ENCODE measurements at regions not wholly inside any gene's neighbourhood (a gene's known extent, or its start where the extent isn't known, plus 50 kb on each side); places are given as distances from the start of the nearest gene placed in this dataset.
"Not testable (repeated sequence)": the region's sequence is repeated elsewhere in the genome, so short reads cannot be mapped to it uniquely, and the experiment has no call there.

DNA sequence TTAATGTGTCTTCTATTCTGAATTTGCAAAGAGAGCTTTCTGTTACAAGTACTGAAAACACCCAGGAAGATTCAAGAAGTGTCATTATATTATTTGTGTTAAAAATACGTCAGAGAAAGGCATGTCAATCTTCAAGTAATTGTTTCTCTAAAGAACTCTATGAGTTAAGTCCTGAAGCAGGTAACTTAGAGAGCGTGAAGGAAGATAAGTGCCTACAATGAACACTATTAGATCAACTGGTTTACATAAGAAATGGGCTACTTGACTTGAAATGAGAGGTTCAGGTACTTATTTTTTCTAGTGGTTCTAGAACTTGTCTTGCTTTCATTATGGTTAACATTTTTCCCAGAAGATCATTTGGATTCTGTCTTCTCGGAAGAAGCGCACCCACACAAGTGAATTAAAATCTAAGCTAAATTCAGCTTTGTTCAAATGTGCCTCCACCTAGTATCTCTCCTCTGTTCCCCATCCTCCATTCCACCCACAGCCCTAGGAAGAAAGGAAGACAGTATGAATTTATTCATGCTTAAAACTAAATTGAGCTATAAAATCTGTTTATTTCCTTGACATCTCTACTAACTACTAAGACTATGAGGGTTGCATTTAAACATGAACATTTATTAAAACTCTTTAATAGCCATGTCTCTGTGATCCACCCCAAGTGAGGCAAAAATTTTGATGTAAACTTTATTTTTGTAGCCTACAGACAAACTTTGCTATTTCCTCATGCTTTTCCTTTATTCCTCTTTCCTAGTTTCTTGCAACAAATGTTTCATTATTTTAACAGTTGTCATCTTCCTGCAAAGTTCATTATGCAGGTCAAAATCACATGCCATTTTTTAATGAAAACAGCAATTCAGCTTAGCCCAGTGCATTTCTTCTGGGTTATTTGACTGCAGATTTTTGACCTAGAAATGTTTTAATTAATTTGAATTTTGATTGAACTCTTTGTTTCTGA is 206.8 kb downstream of the KCNJ2 start:
- no peak for DNase-seq

DNA sequence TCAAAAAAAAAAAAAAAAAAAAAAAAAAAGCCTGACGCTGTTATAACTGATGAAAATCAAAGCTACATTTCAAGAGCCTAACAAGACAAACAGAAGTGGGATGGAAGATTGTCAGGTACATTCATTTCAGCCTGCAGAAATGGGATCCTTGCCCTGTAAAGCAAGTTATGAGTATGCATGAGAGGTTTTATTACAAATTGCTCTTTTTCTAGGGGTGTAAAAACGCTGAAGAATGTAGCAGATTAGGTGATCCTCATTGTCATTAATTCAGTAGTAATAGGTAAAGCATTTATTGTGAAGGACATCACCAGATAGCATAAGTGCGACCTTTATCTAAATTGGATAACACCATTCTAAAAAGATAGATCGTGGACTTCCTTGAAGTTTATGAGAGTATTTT is 208.3 kb downstream of the KCNJ2 start:
- no peak for DNase-seq

DNA sequence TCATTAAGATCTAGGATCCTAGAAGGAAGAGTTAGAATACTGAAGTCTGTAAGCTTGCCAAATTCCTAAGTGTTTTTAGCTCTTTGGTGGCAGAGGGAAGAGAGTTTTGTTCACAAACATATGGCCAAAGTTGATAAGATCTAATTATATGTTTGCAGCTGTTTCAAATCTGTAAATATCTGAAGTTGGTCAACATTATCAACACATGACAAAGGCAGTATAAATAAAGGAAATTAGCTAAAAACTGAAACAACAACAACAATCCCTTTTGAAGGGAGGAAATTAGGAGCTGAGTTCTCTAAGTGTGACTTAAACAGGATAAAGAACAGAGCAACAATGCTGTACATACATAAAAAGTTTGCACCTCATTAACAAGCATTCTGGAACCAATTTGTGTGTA is 208.7 kb downstream of the KCNJ2 start:
- DNase-seq, result no peak

DNA sequence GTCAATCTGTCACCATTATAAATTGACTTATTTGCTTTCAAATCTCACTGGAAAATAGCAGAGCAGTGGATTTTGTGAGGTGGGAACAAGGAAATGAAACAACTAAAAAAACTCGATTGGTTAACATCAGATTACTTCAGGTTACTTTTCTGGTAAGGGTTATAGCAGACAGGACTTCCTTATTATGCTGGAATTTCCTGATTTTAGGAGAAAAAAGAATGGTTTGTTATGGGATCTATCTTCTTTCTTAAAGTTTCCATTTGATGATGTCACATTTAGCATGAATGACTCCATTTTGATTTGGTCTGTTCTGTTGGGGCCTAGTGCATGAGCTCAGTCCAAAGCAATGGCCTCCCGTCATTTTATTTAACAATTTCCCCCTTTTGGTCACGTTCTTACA is 210.6 kb downstream of the KCNJ2 start:
- DNase-seq, result no peak

DNA sequence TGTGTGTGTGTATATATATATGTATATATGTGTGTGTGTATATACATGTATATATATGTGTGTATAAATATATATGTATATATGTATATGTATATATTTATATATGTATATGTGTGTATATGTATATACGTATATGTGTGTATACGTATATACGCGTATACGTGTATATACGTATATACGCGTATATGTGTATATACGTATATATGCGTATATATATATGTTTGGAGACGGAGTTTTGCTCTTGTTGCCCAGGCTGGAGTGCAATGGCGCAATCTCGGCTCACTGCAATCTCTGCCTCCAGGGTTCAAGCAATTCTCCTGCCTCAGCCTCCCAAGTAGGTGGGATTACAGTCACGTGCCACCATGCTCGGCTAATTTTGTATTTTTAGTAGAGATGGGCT is 212.6 kb downstream of the KCNJ2 start:
- not testable (repeated sequence) for DNase-seq

DNA sequence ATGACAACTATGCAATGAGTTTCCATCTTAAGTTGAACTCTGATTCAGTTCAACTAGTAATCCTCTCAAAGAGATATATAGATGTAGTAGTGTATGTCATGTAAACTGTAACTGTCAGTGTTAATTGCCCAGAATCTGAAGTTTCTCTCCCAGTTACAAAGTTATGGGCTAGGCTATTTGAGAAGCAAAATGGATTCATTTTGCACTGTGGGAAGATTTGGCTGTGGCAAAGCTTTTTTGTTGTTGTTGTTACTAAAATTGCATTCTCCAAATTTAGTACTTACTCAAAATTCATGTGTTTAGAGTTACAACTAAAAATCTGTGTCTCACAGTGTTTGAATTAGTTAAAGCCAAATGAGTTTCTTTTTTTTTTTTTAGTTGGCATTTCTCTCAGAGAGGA is 219.0 kb downstream of the KCNJ2 start:
- no peak for DNase-seq

DNA sequence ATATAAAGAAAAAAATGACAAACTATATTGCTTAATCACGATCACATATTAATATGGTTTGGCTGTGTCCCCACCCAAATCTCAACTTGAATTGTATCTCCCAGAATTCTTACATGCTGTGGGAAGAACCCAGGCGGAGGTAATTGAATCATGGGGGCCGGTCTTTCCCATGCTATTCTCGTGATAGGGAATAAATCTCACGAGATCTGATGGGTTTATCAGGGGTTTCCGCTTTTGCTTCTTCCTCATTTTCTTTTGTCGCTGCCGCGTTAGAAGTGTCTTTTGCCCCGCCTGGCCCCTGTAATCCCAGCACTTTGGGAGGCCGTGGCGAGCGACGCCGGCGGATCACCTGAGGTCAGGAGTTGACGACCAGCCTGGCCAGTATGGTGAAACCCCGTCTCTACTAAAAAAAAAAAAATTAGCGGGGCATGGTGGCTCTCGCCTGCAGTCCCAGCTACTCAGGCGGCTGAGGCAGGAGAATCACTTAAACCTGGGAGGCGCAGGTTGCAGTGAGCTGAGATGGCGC is 220.0 kb downstream of the KCNJ2 start:
- DNase-seq, result not testable (repeated sequence)

DNA sequence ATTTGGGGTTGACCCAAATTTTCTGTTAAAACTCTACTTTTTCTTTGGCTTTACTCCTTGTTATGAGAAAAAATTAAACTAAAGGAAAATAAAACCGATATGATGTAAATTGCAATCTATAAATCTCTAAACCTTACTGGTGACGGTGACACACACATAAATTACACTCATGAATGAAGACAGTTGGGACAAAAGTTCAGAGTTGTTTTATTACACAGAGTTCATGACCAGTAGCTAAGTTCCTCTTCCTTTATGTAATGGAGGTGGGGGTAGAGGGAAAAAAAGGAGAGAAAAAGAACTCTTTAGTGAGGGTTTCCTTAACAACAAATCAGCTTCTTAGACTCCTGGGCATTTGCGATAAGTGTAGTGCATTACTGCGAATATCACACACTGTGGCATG is 220.7 kb downstream of the KCNJ2 start:
- no peak for DNase-seq

DNA sequence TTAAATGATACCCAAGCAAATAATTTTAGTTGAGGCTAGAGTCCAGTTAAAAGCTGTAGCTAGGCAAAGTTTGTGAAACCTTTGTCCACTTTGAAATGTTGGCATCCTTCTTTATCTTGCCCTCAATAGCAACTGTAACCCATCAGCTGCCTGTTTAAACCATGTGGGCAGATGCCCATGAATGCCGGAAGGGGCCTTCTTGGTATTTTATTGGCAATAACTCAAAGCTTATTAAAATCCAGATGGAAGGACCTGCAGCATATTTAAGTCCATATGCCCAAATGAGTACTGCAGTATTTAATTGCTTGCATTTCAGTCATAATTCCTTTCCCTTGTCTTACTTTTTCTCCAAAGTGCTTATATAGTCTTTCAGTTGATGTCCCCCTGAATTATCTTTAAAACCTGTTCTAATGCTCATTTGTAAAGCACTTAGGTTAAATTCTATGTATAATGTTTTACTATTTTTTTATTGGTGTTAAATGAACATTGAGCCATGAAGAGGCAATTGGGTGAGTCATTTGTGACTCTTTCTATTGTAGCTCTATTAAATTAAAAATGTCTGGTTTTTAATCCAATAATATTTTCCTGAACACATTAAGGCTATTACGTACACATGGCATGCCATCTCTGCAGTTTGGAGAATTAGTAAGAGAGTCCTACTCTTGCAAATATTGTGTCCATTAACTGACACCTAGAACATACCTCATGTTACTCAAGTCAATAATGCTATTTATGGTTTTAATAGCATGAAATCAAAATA is 225.3 kb downstream of the KCNJ2 start:
- no peak for DNase-seq

DNA sequence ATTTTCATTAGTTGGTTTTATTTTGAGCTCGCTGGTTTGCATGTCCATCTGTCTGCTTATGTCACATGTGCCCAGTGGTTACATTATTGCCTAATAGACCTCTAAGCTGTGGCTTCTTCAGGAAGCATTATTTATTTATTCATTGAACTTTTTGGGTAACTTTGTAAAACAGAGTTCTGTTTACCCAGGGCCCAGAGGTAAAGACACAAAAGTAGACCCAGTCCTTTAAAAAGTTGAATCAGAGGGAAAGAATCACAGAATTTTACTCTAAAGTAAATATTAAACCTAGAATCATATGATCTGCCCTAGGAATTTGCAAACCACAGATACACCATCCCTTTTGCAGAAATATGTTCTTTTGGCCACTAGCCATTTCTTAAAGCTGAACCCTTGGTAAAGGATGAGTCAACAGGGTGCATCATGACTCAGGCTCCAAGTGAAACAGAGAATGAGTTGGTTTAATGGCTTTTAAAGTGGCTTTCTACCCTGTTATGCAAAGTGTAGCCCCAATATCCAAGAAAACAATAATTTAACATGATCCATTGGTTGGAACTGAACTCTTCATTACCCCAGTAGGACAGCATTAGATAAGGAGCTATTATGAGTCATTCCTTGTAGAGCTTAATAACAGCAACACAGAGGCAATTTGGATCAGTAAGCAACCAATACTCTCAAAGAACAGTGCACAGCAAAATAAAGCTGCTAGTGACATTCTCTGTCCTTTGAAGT is 236.3 kb downstream of the KCNJ2 start:
- DNase-seq, result no peak

DNA sequence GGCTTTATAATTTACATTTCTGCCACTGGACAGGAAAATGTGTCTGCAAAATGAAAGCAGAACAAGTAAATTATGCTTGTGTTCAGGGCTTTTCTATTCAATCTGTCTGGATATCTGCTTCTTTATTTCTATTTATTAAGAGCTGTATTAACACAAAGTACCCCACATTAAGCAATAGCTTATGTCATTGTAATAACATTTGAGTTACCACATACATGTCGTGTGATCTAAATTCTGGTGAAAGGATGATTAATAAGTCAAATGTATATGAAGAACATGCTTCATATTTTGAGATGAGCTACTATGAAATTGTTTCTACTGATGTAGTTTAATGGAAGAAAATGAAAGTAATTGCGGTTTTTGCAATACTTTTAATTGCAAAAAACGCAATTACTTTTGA is 238.2 kb downstream of the KCNJ2 start:
- DNase-seq, result no peak

DNA sequence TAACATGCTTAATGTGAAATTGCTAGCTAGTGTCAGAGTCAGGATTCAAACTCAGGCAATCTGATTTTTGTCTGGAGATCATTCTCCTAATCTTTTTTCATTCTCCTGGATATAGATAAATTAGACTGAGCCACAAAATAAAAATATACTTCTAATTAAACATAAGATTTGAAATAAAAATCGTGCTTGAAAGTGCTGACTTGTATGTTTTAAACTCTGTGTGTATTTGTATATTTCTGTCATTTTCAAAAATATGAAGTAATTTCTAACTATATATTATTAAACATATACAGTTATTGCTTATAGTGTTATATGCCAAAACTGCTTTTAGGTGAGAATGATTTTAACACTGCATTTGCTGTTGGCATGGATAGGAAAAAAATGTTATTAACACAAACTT is 239.4 kb downstream of the KCNJ2 start:
- DNase-seq, result no peak

DNA sequence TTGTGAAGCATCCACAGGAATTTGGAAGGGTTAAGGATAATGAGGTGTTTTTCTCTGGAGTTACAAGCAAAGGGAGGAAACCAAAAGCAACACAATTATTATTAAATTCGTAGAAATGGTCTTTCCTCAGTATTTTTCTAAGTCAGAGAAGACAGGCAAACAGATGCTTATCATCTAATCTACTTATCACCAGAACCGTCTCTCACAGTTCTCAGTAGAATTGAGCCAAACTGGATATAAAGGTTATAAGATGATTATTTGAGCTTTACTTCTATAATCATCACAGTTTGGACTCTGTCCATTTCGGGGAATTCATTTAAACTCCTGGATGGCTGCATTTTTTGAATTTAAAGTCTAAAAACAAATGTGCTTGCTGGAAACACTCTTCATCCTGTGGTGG is 245.0 kb downstream of the KCNJ2 start:
- DNase-seq, result no peak

DNA sequence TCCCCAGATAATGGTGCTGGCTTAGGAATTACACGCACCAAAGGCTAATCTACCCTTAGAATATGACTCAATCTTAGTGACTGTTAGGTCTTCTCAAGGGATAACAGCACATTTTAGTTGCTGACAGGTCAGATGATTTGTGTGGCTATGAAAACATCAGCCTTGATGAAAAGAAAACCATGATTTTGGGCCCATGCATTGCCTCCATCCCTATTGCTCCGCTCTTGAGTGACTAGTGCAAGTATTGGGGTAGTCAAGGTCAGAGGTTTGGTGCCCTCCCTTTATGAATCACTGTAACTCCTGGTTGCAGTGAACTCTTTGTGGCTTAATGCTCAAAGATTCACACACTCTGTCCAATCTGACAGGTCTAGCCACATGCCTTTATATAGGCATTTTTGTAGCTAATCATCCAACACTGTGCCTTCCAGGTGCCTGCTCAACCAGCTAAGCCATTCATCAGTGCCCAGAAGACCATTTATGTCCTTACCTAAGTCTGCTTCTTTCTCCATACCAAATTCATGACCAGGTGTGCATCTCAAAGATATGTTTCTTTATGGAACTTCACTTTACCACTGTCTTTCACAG is 251.6 kb downstream of the KCNJ2 start:
- DNase-seq, result no peak

DNA sequence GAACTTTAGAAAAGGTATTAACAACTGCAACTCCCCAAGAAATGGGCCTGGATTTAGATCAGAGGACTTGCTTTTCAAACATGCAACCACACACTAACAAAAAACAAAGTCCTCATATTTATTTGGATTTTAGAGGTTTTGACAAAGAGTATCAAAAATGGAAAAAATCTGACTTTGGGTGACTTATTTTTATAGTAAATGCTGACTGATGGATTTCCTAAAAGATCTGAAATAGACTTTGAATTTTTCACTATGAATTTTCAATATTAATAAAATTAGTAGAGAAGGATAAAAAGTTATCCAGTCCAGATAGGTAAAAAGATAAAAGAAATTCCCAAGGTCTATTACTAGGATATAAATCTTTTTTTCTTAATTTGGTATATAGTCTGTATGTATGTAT is 253.5 kb downstream of the KCNJ2 start:
- no peak for DNase-seq

DNA sequence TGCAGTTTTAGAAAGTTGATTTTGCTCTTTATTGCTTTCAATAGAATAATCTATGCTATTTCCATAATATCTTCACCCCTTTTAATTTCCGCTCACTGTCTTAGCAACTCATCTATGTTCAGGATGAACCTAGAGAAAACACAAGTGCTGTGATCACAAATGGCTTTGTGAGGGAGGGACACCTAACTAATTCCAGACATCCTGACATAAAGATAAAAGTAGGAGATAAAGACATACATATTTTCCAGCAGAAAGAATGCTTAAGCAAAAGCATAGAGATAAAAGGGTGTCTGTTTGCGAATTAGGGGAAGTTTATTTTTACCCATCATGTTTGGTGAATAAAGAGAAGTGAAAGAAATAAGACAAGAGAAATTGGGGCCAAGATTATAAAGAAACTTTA is 254.2 kb downstream of the KCNJ2 start:
- DNase-seq, result no peak

DNA sequence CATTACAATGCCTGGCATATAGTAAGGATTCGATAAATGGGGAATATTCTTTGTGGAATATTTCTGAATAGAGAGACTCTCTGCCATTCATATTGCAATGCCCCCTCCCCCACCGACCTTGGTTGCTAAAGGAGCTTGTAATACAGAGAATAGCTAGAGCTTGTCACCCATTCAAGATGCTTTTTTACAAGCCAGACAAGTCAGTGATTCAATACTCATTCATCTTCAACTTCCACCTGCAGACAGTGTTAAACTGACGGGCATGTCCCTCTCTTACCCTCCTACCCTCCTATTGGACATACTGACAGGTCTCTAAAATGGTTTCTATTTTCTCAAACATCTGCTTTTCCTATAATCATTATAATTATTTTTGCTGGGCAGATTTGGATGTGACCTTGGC is 257.4 kb downstream of the KCNJ2 start:
- DNase-seq, result no peak

DNA sequence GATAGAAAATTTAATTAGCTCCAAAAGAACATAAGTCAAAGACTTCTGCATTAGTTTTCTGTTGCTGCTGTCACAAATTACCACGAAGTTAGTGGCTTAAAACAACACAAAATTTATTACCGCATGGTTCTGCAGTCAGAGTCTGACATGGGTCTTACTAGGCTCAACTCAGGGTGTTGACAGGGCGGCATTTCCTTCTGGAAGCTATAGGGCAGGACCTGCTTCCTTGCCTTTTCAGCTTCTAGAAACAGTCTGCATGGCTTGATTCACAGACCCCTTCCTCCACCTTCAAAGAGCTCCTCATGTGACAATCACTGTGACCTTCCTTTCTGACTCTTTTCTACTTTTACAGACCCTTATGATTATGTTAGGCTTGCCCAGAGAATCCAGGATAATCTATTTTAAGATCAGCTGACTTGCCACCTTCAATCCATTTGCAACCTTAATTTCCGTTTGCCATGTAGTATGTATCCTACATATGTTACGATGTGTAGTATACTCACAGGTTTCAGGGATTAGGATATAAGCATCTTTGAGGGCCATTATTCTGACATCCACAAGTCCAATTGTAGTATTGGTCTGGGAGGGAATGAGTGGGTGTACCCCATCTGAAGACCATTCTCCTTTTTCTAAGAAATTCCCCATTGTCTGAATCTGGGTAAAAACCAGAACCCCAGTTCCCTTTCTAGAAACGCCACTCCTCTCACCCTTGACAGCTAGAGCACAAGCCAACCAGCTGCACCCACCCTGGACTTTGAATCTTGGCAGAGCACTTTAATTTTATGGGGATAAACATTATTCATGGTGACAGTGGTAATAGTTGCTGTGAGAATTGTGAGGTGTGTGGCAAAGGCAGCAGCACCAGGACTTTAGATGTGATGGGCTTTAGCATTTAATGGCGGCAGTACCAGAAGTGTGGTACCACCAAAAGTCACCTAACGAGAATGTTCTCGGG is 265.5 kb downstream of the KCNJ2 start:
- no peak for DNase-seq

DNA sequence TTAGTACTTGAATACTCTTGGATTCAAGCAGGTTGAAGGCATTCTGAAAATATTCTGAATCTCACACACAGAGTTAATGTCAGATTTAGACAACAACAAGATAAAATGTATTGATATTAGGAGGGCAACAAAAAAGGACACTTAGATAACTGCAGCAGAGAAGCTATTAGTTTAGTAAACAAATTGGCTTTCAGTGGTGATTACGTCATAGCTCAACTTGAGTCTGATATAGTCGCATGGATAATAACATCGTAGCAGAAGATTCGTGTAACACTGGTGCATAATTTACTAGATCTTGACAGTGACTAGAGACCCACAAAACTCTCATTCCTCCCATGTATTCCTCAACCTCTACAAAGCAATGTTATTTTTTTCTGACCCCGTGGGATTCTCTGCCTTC is 268.3 kb downstream of the KCNJ2 start:
- no peak for DNase-seq

DNA sequence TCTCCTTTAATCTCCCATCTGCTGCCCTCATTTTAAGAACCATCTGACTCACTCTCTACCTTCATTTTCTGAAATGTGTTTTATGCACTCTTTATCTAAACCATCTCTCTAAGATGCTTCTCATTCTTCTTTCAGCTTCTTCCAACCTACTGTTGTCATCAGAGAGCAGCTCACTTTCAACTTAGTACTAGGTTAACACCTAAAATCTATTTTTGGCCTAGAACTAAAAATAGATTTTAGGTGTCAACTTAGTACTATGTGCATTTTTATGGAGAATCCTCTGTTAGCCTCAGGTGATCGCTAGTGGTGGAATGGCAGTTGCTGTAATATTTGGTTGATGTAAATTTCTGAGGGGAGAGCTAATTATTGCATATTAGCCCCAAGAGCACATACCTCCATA is 277.1 kb downstream of the KCNJ2 start:
- no peak for DNase-seq

DNA sequence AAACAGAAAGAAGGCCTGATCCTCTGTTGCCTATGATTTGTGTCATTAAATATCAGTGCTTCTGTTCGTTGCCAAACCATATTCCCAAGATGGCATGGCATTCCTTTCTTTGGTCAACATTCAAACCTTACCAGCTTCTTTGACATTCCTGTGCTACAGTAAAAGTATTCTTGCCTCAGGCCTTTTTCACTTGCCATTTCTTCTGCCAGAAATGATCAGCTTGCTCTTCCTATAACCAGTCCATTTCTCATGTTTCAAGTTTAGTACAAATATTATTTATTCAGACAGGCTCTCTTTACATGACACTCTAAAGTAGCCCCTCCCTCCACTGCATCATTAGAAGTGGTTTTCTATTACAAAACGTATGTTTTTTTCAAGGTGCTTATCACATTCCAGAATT is 278.3 kb downstream of the KCNJ2 start:
- DNase-seq, result no peak

DNA sequence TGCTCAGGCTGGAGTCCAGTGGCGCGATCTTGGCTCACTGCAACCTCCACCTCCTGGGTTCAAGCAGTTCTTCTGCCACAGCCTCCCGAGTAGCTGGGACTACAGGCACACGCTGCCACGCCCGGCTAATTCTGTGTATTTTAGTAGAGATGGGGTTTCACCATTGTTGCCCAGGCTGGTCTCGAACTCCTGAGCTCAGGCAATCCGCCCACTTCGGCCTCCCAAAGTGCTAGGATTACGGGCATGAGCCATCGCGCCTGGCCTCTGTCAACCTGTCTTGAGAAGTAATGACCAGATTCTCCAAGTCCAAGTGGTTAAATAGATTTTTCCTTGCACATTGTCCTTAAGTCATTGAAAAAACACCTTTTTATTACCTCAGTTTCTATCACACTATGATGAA is 283.7 kb downstream of the KCNJ2 start:
- not testable (repeated sequence) for DNase-seq
